GM12878 (cell line): ENCODE measurements at regions not wholly inside any gene's neighbourhood (a gene's known extent, or its start where the extent isn't known, plus 50 kb on each side); places are given as distances from the start of the nearest gene placed in this dataset.

ENCODE experiments used
- IKZF1 ChIP-seq: fragments of 450-650 bp; conservative IDR thresholded peaks from 2 replicates; pipeline ENCODE4 v1.6.1; 2017; ENCODE audit warnings: antibody characterized with exemption, mild to moderate bottlenecking
- KDM1A ChIP-seq: fragments of 200-600 bp; sonication (generic); IDR thresholded peaks from 2 replicates; pipeline ENCODE4 v1.6.1; 2016; ENCODE audit warnings: borderline replicate concordance
- POLR2A ChIP-seq: IDR thresholded peaks from 2 replicates; pipeline ENCODE4 v1.6.1; 2011; ENCODE audit warnings: low read depth, mild to moderate bottlenecking, low read length
- SRF ChIP-seq, 2 experiments: IDR thresholded peaks; 2 replicates each; pipeline ENCODE4 v1.6.1; 2011; ENCODE audit warnings: low read depth in 2 of 2, low read length in 2 of 2, mild to moderate bottlenecking in 1 of 2, moderate library complexity in 1 of 2
- ZNF24 ChIP-seq: fragments of 450-650 bp; IDR thresholded peaks from 2 replicates; pipeline ENCODE4 v1.6.1; 2017; ENCODE audit warnings: antibody characterized with exemption, mild to moderate bottlenecking
- ZNF274 ChIP-seq: IDR thresholded peaks from one replicate; pipeline ENCODE4 v1.8.0; 2011; ENCODE audit not compliant: insufficient read length, insufficient read depth

GRCh38 chr4:72205831-72206230 is 174.0 kb downstream of the NPFFR2 start:
- TF ChIP-seq IKZF1: no peak
- TF ChIP-seq SRF (IDR thresholded peaks at IDR 0.05; ENCODE audit: low read depth in 2 of 2, low read length in 2 of 2): no peak
- TF ChIP-seq KDM1A: no peak
- TF ChIP-seq ZNF24: no peak
- TF ChIP-seq ZNF274: no peak
- TF ChIP-seq POLR2A: no peak
